Breast epithelium (tissue), 4 donors: ENCODE measurements at regions not wholly inside any gene's neighbourhood (a gene's known extent, or its start where the extent isn't known, plus 50 kb on each side); places are given as distances from the start of the nearest gene placed in this dataset.
"Not testable (repeated sequence)": the region's sequence is repeated elsewhere in the genome, so short reads cannot be mapped to it uniquely, and the experiment has no call there.

Experiments used
- DNase-seq, 2 donors: peaks; one replicate each; pipeline ENCODE4 v3.0.0-alpha.2; 2019; ENCODE audit warnings: low spot score in 2 of 2
- H3K27ac ChIP-seq, 2 donors: fragments of 200-600 bp; sonication (generic) in 1 of 2; one replicate each; pipeline ENCODE4 v1.5.1; 2016 to 2019; ENCODE audit warnings: mild to moderate bottlenecking in 1 of 2
- H3K27me3 ChIP-seq, 2 donors: fragments of 200-600 bp; sonication (generic) in 1 of 2; one replicate each; pipeline versions ENCODE4 v1.5.1 to v1.6.0; 2017 to 2019; ENCODE audit warnings: control low read depth in 1 of 2, mild to moderate bottlenecking in 1 of 2
- H3K36me3 ChIP-seq: fragments of 200-600 bp; one replicate; pipeline ENCODE4 v1.5.1; 2019
- H3K4me1 ChIP-seq, 2 donors: fragments of 200-600 bp; sonication (generic); one replicate each; pipeline ENCODE4 v1.5.1; 2016 to 2019; ENCODE audit warnings: control low read depth in 1 of 2
- H3K4me3 ChIP-seq, 3 donors: fragments of 200-600 bp; sonication (generic); 1 replicate in 2 of 3; 2 replicates in 1 of 3; pipeline ENCODE4 v1.5.1; 2016 to 2019; ENCODE audit warnings: mild to moderate bottlenecking in 3 of 3, moderate library complexity in 2 of 3
- H3K9me3 ChIP-seq, 2 donors: fragments of 200-600 bp; sonication (generic) in 1 of 2; one replicate each; pipeline ENCODE4 v1.5.1; 2016 to 2019; ENCODE audit warnings: control low read depth in 1 of 2
- CTCF ChIP-seq, 3 donors: fragments of 450-650 bp; IDR thresholded peaks; one replicate each; pipeline ENCODE4 v1.5.1; 2016 to 2017; ENCODE audit warnings: antibody characterized with exemption in 3 of 3, mild to moderate bottlenecking in 3 of 3, moderate library complexity in 3 of 3
- POLR2A ChIP-seq: fragments of 450-650 bp; IDR thresholded peaks from one replicate; pipeline ENCODE4 v1.6.1; 2016; ENCODE audit warnings: antibody characterized with exemption, mild to moderate bottlenecking, moderate library complexity
- POLR2AphosphoS5 ChIP-seq, 3 donors: sonication (generic); formaldehyde crosslinking; IDR thresholded peaks; one replicate each; pipeline ENCODE4 v1.6.1; 2017; ENCODE audit warnings: antibody characterized with exemption in 3 of 3
- intact Hi-C: fragments of 100-400 bp; cut with DNase I; formaldehyde crosslinking; loops from one replicate; pipeline ENCODE4 v1.15.1; 2023; ENCODE audit warnings: low total_unique reads

GRCh38 chr7:15128716-15129115 lies 226.2 kb upstream of the DGKB start:
- H3K27me3 ChIP-seq = no peaks in the 10 kb centered on the region
- H3K4me1 ChIP-seq = no peaks in the 10 kb centered on the region
- TF ChIP-seq CTCF (IDR thresholded peaks at IDR 0.05) (no peak), POLR2AphosphoS5 (IDR thresholded peaks at IDR 0.05) (no peak), POLR2A (no peak)
- no peaks in the 10 kb centered on the region for H3K9me3 ChIP-seq
- intact Hi-C loops = no loop called here
- no peak overlapping the region for H3K27ac ChIP-seq
- H3K4me3 ChIP-seq = no peak overlapping the region
- no peak for DNase-seq
- H3K36me3 ChIP-seq = no peaks in the 10 kb centered on the region

DNA sequence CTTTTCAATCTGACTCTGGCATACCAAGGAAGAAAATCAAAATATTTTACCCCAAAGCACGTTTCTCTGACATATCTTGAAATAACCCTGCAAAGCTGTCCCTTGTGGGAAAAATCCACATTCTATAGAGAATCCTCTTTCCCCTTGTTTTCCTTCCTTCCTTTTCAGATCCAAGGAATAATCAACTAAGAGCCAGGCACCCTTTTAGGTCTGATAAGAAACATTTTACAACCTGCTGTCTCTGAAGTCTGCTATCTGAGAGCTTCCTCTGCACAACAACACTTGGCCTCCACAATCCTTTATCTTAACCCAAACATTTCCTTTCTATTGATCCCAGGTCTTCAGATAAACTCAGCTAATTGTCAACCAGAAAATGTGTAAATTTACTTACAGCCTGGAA lies 224.1 kb upstream of the DGKB start:
- H3K4me1 ChIP-seq, H3K9me3 ChIP-seq, H3K36me3 ChIP-seq, intact Hi-C loops, H3K4me3 ChIP-seq, DNase-seq, H3K27ac ChIP-seq, H3K27me3 ChIP-seq: not testable (repeated sequence)

DNA sequence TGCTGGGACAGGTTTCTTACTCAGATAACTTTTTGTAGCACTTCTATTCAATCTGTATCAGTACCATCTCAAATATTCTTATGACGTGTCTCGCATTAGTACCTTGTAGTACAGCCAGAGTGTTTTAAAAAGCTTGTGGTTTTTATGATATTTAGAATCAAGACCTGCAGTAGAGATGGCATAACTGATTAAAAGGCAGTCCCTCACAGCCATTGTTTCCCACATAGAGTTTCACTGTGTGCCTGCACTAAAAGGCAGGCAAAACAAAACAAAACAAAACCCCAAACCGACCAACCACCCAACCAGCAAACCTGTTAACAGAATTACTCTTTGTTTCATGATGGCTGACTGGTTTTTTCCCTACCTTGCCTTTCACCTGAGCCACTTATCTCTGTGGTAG lies 221.3 kb upstream of the DGKB start:
- no peak for DNase-seq
- no peaks in the 10 kb centered on the region for H3K27me3 ChIP-seq
- H3K27ac ChIP-seq = no peak overlapping the region
- H3K4me1 ChIP-seq = no peaks in the 10 kb centered on the region
- H3K4me3 ChIP-seq = no peak overlapping the region
- no peak for TF ChIP-seq CTCF (IDR thresholded peaks at IDR 0.05)
- no peak for TF ChIP-seq POLR2AphosphoS5 (IDR thresholded peaks at IDR 0.05)
- no peak for TF ChIP-seq POLR2A
- no peaks in the 10 kb centered on the region for H3K9me3 ChIP-seq
- intact Hi-C loops = loop anchor here (2.0 kb wide), 1 partner anchor 47 kb away; no protein-coding TSS in a partner anchor
- H3K36me3 ChIP-seq = no peaks in the 10 kb centered on the region

DNA sequence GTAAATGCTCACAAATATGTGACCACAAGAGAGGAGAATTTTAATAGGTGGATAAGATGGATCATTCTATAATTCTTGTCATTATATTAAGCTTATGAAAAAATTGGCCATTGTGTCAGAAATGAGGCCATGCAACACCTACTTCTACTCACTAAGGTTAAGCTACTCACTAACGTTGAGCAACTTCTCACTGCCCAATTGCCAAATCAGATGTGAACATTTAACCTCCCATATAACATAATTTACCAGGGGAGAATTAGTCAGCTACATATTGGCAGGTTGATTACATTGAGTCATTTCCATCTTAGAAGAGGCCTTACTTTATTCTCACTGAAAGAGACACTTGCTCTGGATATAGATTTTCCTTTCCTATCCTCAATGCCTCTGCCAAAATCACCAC lies 211.2 kb upstream of the DGKB start:
- Histone ChIP-seq H3K4me3 (no peak overlapping the region), H3K4me1 (no peaks in the 10 kb centered on the region), H3K27ac (no peak overlapping the region), H3K36me3 (no peaks in the 10 kb centered on the region), H3K27me3 (no peaks in the 10 kb centered on the region), H3K9me3 (no peaks in the 10 kb centered on the region)
- intact Hi-C loops = no loop called here
- DNase-seq = no peak
- TF ChIP-seq POLR2A (no peak), CTCF (IDR thresholded peaks at IDR 0.05) (no peak), POLR2AphosphoS5 (IDR thresholded peaks at IDR 0.05) (no peak)

DNA sequence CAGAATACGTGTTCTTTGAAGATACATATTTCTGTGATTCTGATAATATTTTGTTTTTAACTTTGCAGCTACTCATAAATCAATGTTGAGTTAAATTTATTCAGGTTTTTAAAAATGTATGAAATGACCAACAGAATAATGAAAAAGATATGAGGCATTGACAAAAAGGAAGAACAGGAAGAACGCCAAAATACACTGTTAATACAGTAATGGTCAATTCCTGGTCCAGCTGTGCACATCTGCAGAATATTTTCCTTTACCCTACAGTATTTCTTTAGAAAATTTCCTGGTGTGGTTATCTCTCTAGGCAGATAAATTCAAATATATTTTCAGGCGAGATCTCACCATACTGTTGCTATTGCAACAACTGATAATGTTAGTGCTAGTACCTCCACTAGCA lies 203.2 kb upstream of the DGKB start:
- H3K27ac ChIP-seq = no peak overlapping the region
- H3K27me3 ChIP-seq = no peaks in the 10 kb centered on the region
- no peaks in the 10 kb centered on the region for H3K4me1 ChIP-seq
- H3K4me3 ChIP-seq = no peak overlapping the region
- H3K9me3 ChIP-seq = no peaks in the 10 kb centered on the region
- no peaks in the 10 kb centered on the region for H3K36me3 ChIP-seq
- no peak for DNase-seq
- TF ChIP-seq POLR2AphosphoS5 (IDR thresholded peaks at IDR 0.05) (no peak), CTCF (IDR thresholded peaks at IDR 0.05) (no peak), POLR2A (no peak)
- intact Hi-C loops = no loop called here

- TF ChIP-seq CTCF (IDR thresholded peaks at IDR 0.05) (no peak), POLR2AphosphoS5 (IDR thresholded peaks at IDR 0.05) (no peak), POLR2A (no peak)
- H3K4me1 ChIP-seq = no peaks in the 10 kb centered on the region
- H3K9me3 ChIP-seq = no peaks in the 10 kb centered on the region
- intact Hi-C loops = no loop called here
- H3K4me3 ChIP-seq = no peak overlapping the region
- no peaks in the 10 kb centered on the region for H3K36me3 ChIP-seq
- no peaks in the 10 kb centered on the region for H3K27me3 ChIP-seq
- no peak overlapping the region for H3K27ac ChIP-seq
- DNase-seq = no peak
Measured at GRCh38 chr7:15104411-15105092, 202.0 kb upstream of the DGKB start.
